Transverse colon (tissue), 4 donors: ENCODE measurements at regions not wholly inside any gene's neighbourhood (a gene's known extent, or its start where the extent isn't known, plus 50 kb on each side); places are given as distances from the start of the nearest gene placed in this dataset.

Experiments
- DNase-seq: peaks from one replicate; pipeline ENCODE4 v3.0.0-alpha.2; 2019
- H3K27ac ChIP-seq, 4 donors: fragments of 200-600 bp; sonication (generic); 2 replicates each; pipeline ENCODE4 v1.5.1; 2016 to 2018; ENCODE audit warnings: inconsistent platforms in 4 of 4
- H3K27me3 ChIP-seq: fragments of 200-600 bp; sonication (generic); 2 replicates; pipeline ENCODE4 v1.5.1; 2017; ENCODE audit warnings: inconsistent platforms
- H3K36me3 ChIP-seq, 4 donors: fragments of 200-600 bp; sonication (generic); 2 replicates each; pipeline ENCODE4 v1.5.1; 2017 to 2019; ENCODE audit warnings: inconsistent platforms in 4 of 4
- H3K4me1 ChIP-seq, 4 donors: fragments of 200-600 bp; sonication (generic); 2 replicates each; pipeline ENCODE4 v1.5.1; 2017 to 2020; ENCODE audit warnings: inconsistent platforms in 4 of 4
- H3K4me3 ChIP-seq, 4 donors: fragments of 200-600 bp; sonication (generic); 1 replicate in 1 of 4; 2 replicates in 3 of 4; pipeline versions ENCODE4 v1.5.1 to v1.6.1; 2017 to 2019; ENCODE audit warnings: inconsistent platforms in 4 of 4
- H3K9me3 ChIP-seq, 2 donors: fragments of 200-600 bp; sonication (generic); 2 replicates each; pipeline ENCODE4 v1.5.1; 2017 to 2019; ENCODE audit warnings: inconsistent platforms in 2 of 2
- CTCF ChIP-seq, 5 experiments: fragments of 200-600 bp in 3 of 5; fragments of 450-650 bp in 2 of 5; sonication (generic) in 3 of 5; IDR thresholded peaks; 1 replicate in 2 of 5; 2 replicates in 3 of 5; pipeline ENCODE4 v1.5.1; 2016 to 2017; ENCODE audit warnings: antibody characterized with exemption in 5 of 5, inconsistent platforms in 3 of 5, mild to moderate bottlenecking in 2 of 5, moderate library complexity in 1 of 5
- EP300 ChIP-seq: sonication (generic); formaldehyde crosslinking; IDR thresholded peaks from one replicate; pipeline ENCODE4 v1.6.1; 2017; ENCODE audit warnings: antibody characterized with exemption, low read depth
- POLR2A ChIP-seq: fragments of 450-650 bp; IDR thresholded peaks from one replicate; pipeline ENCODE4 v1.6.1; 2016; ENCODE audit warnings: antibody characterized with exemption, mild to moderate bottlenecking, moderate library complexity
- POLR2AphosphoS5 ChIP-seq, 3 donors: sonication (generic); formaldehyde crosslinking; IDR thresholded peaks; one replicate each; pipeline ENCODE4 v1.6.1; 2016; ENCODE audit warnings: antibody characterized with exemption in 3 of 3
- WGBS, 2 donors: methylation state at CpG; one replicate each; pipeline ENCODE4 v1.1.5; 2018; ENCODE audit warnings: low coverage in 1 of 2; 5-methylcytosine and 5-hydroxymethylcytosine counted together
- in situ Hi-C, 4 donors: fragments of 200-750 bp; cut with MboI; loops; one replicate each; pipeline versions ENCODE4 v1.15.0 to v1.15.1; 2017; ENCODE audit warnings: low sequenced_read_pairs in 3 of 4, low pct_ligation_motif_present in 1 of 4, low pct_unique_long_range_greater_than_20kb in 1 of 4
- intact Hi-C: fragments of 100-400 bp; cut with DNase I; formaldehyde crosslinking; loops from one replicate; pipeline ENCODE4 v1.15.1; 2023; ENCODE audit warnings: low total_unique reads

GRCh38 chr5:138660051-138660572 lies 84.9 kb upstream of the HSPA9 start:
- H3K36me3 ChIP-seq: no peaks in the 10 kb centered on the region
- H3K4me1 ChIP-seq: peaks cover 0 to 6% (median 0%) of the 10 kb centered on the region in 4 donors
- DNase-seq: no peak
- intact Hi-C loops (no loop called here), in situ Hi-C loops (no loop called here)
- no peak for TF ChIP-seq POLR2AphosphoS5 (IDR thresholded peaks at IDR 0.05)
- TF ChIP-seq CTCF (IDR thresholded peaks at IDR 0.05): no peak
- no peak for TF ChIP-seq EP300
- no peak for TF ChIP-seq POLR2A
- peaks cover 5% of the 10 kb centered on the region for H3K27me3 ChIP-seq
- H3K27ac ChIP-seq: no peak overlapping the region
- 53 to 58% methylated on average over 3 to 4 of the region's 4 CpGs for WGBS, 2 donors
- no peaks in the 10 kb centered on the region for H3K9me3 ChIP-seq
- H3K4me3 ChIP-seq: no peak overlapping the region

GRCh38 chr5:138659561-138659960 lies 84.4 kb upstream of the HSPA9 start:
- Histone ChIP-seq H3K27me3 (peaks cover 5% of the 10 kb centered on the region), H3K4me3 (no peak overlapping the region), H3K27ac (no peak overlapping the region), H3K36me3 (no peaks in the 10 kb centered on the region), H3K4me1 (peaks cover 0 to 6% (median 0%) of the 10 kb centered on the region in 4 donors), H3K9me3 (no peaks in the 10 kb centered on the region)
- no peak for TF ChIP-seq EP300
- no peak for TF ChIP-seq CTCF (IDR thresholded peaks at IDR 0.05)
- TF ChIP-seq POLR2A: no peak
- no peak for TF ChIP-seq POLR2AphosphoS5 (IDR thresholded peaks at IDR 0.05)
- no peak for DNase-seq
- intact Hi-C loops (no loop called here), in situ Hi-C loops (no loop called here)
- WGBS, 2 donors: 83% methylated on average over 3 of the region's 3 CpGs; no CpG with 5 or more reads in 1 of the 2 donors

- Histone ChIP-seq H3K27ac (no peak overlapping the region), H3K27me3 (peaks cover 5% of the 10 kb centered on the region), H3K36me3 (no peaks in the 10 kb centered on the region), H3K4me3 (no peak overlapping the region), H3K9me3 (no peaks in the 10 kb centered on the region), H3K4me1 (peaks cover 0 to 6% (median 0%) of the 10 kb centered on the region in 4 donors)
- in situ Hi-C loops: no loop called here
- TF ChIP-seq EP300 (no peak), CTCF (IDR thresholded peaks at IDR 0.05) (no peak), POLR2AphosphoS5 (IDR thresholded peaks at IDR 0.05) (no peak), POLR2A (no peak)
- DNase-seq: no peak
- 75 to 93% methylated on average over 1 to 3 of the region's 3 CpGs for WGBS, 2 donors
- intact Hi-C loops: no loop called here
Measured at GRCh38 chr5:138659121-138659520, 83.9 kb upstream of the HSPA9 start.

GRCh38 chr5:138658676-138659075 lies 83.5 kb upstream of the HSPA9 start:
- Histone ChIP-seq H3K27ac (no peak overlapping the region), H3K4me1 (peaks cover 0 to 6% (median 0%) of the 10 kb centered on the region in 4 donors), H3K27me3 (peaks cover 5% of the 10 kb centered on the region), H3K36me3 (no peaks in the 10 kb centered on the region), H3K4me3 (no peak overlapping the region), H3K9me3 (no peaks in the 10 kb centered on the region)
- intact Hi-C loops (no loop called here), in situ Hi-C loops (no loop called here)
- WGBS, 2 donors: 82 to 91% methylated on average over 4 to 6 of the region's 6 CpGs
- no peak for DNase-seq
- TF ChIP-seq EP300 (no peak), POLR2A (no peak), CTCF (IDR thresholded peaks at IDR 0.05) (no peak), POLR2AphosphoS5 (IDR thresholded peaks at IDR 0.05) (no peak)
